AML-193 (cell line): ENCODE measurements at regions not wholly inside any gene's neighbourhood (a gene's known extent, or its start where the extent isn't known, plus 50 kb on each side); places are given as distances from the start of the nearest gene placed in this dataset.
A peak's percentile ranks its signal among the peaks of the same experiment; 100 is the strongest.

ENCODE experiments used
- DNase-seq, 2 experiments: peaks; one replicate each; lab custom pipeline; 2025; lab: John Stamatoyannopoulos, UW

GRCh38 chr15:99921101-99921500 is 187.9 kb upstream of the LYSMD4 start:
- no peak for DNase-seq

DNA sequence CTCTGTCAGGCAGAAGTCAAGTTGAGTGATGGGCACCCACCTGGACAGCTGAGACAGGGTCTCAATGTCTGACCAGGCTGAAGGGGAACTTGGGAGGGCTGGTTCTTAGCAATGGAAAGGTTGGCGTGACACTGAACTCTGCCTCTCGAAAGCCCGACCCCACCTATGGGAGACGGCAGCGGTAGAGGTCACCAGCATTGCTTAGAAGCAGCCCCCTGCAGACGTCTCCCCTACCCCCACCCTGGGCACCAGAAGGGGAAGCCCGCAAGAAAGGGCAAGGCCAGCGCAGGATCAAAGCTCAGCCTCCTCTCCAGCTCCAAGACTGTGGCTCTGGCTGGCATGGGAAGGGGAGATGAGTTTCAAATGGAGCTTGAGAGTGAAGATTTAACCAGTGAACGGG is 184.8 kb upstream of the LYSMD4 start:
- no peak for DNase-seq

DNA sequence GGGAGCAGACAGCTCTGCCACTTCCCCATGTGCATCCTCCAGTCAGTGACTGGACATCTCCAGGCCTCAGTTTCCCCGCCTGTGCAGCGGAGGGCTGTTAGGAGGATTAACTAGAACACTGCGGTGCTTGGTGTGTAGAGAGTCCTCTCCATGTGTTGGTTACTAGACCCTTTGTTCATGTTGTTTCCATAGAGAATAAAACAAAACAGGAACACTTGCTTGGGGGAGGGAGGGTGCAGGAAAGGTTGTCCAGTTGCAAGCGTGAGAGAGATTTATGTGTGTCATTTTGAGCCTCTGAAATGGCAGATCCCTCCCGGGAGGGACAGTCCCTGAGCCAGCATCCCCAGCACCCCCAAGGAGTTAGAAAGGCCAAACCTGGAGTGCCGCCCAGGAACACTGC is 184.0 kb upstream of the LYSMD4 start:
- no peak for DNase-seq

DNA sequence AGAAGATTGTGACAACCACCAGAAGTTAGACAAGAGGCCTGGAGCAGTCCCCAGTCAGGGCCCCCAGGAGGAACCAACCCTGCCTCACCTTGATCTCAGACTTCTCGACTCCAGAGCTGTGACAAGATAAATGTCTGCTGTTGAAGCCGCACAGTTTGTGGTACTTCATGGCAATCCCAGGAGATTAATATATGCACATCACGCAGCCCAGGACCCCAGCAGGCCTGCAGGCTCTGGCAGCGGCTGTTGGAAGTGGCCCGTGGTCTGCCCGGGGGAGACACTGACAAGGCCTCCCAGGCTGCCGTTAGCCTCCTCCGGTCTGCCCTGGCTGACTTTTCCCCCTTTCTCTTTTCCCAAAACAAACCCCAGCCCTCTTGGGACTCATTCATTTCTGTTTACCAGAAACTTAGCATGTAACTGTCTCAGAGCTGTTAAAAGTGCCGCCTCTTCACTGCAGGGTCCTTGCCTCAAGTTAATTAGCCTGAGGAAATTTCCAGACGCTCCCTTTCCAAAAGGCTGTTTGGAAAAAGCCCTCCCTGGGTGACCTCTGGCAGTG is 183.5 kb upstream of the LYSMD4 start:
- DNase-seq, result no peak

DNA sequence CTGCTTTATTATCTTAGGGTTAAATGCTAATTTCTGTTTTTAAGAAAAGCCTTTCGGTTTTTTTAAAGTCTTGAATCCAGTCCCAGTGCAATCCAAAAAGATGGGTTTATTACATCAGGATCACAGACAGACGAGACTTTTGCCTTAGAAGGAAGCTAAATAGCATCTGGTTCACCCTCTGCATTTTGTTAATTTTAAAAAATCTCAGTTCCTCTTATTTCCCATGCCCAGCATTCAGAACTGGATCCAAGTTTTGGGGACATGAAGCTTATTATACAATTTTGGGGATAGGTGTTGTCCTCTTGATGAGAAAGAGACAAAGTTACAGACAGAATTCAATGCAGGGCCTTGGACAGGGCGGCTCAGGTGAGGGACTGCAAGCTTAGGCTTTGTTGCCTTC is 181.5 kb upstream of the LYSMD4 start:
- DNase-seq, result no peak

DNA sequence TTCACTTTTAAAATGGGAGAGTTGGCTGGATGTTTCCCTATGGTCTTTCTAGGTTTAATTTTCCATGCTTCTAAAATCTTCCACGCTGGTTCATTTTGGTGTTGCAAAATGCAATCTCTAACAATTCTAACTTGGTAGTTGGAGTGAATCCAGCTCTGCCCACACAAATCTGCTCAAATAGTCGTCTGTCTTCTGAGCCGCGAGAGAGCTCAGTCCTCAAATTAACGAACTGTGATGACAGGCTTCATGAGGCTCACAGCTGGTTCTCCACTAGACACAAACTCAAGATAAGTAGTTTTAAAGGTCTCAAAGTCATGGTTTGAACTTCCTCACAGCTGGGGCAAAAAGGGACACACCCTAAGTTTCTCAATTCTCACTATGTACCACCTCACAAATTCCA is 178.6 kb upstream of the LYSMD4 start:
- DNase-seq, result no peak

- peak; percentile 3 to 6 for DNase-seq
Observed at GRCh38 chr15:99909592-99910295, 176.5 kb upstream of the LYSMD4 start.

DNA sequence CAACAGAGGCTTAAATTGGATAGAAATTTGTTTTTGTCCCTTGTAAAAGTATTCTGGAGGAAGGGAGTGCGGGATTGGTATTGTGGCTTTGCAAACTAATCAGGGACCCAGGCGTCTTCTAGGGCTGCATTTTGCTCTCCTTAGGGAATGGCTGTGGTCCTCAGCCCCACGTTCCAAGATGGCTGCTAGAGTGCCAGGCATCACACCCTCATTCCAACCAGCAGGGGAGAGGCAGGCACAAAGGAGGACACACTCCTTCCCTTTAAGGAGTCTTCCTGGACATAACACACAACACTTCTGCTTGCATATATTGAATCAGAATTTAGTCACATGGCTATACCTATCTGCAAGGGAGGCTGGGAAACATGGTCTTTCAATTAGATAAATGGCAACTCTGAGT is 174.5 kb upstream of the LYSMD4 start:
- no peak for DNase-seq

DNA sequence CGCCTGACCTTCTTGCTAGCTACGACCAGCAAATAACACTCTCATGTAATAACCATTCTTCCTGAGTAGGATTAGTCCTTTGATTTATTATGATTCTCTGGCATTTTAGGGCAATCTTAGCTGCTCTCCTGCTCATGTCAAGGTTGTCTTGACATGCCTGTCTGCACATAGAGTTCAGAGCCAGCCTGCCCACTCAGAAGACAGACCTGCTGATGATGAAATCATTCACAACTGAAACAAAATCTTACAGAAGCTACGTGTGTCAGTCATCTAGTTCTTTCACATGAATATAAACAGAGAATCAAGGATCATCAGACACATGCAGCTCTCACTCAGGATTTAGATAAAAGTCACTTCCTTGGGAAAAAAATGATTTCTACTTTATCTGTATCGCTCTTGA is 173.6 kb upstream of the LYSMD4 start:
- DNase-seq, result no peak

DNA sequence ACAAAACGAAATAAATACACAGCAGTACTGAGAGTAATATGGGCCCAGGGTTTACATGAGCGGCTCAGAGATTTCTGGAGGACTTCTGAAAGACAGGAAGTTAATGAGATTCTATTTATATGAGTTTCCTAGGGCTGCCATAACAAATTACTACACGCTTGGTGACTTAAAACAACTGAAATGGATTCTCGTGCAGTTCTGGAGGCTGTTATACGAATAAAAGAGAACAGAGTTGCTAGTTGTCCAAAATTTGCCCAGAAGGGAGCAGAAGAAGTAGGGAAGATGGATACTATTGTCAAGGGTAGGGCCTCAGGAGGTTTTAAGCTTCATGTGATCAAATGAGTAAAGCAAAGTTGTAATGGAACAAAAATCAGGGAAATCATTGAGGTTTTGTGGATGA is 173.1 kb upstream of the LYSMD4 start:
- no peak for DNase-seq

GRCh38 chr15:99902248-99902928 is 169.2 kb upstream of the LYSMD4 start:
- DNase-seq, result no peak

- no peak for DNase-seq
Observed at GRCh38 chr15:99895956-99896311, 162.7 kb upstream of the LYSMD4 start.

DNA sequence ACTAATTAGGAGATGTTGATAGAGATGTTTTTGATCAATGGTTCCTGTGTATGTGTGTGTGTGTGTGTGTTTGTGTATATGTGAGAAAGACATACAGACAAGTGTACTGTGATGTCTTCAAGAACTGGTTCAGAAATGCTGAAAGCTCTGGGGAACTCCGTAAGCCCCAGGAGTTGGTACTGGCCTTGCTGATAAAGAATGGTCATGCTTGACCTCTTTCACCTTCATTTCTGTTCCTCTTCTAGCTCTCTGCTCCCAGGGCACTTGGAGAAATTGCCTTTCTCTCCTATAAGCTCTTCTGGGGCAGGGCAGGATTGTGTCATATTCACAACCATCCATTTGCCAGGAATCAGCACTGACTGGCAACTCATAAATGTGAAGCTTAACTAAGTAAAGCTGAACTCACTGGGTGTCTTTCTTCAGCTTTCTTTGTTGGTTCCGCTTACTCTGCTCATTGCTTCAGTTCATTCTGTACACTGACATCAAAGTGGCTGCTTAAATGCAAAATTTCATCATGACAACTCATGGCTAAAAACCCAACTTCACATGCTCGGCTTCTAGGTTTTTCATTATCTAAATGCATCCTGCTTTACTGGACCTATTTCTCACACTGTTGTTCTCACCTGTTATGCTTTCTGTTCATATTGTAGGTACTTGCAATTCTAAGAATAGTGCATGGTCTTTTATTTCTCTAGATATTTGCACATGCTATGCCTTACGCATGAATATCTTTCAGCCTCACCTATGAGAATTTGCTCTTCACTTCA is 162.1 kb upstream of the LYSMD4 start:
- no peak for DNase-seq

- no peak for DNase-seq
Observed at GRCh38 chr15:99878835-99879234, 145.6 kb upstream of the LYSMD4 start.

DNA sequence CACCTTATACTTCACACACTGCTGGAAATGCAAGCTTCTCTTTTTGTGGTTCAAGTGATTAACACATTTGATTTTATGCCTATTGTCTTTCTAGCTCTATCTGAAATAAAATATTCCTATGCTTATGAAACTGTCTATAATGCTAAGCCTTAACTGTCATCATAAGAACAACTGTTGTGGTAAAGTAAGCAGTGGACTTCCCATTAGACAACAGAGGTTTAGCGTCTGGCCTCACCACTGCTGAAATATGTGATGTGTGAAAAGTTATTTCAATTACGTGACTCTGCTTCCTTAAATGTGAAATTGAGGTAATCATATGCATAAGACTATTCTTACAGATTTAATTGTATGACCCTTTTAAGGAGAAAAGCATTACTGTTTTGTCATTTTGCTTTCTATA is 140.2 kb upstream of the LYSMD4 start:
- no peak for DNase-seq

- DNase-seq, result no peak
Observed at GRCh38 chr15:99863550-99864198, 130.4 kb upstream of the LYSMD4 start.

DNA sequence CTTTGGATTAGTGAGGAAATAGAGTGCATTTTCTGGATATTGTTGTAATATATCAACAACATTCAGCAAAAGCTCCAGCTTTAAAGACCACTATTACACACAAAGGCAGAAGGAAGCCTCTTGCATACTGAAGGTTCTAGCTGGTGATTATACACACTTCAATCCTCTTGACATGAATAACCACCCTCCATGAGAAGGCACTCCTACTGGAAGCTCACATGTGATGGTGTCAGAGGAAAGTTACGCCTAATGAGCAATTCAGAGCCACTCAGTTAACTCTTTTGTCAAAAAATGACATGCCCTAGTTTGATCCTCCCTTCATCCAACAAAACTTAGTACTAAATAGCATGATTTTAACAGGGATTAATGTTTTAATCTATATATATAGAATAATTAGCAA is 124.6 kb upstream of the LYSMD4 start:
- no peak for DNase-seq

- no peak for DNase-seq
Observed at GRCh38 chr15:99850517-99850916, 117.3 kb upstream of the LYSMD4 start.

- no peak for DNase-seq
Observed at GRCh38 chr15:99845009-99845408, 111.8 kb upstream of the LYSMD4 start.

DNA sequence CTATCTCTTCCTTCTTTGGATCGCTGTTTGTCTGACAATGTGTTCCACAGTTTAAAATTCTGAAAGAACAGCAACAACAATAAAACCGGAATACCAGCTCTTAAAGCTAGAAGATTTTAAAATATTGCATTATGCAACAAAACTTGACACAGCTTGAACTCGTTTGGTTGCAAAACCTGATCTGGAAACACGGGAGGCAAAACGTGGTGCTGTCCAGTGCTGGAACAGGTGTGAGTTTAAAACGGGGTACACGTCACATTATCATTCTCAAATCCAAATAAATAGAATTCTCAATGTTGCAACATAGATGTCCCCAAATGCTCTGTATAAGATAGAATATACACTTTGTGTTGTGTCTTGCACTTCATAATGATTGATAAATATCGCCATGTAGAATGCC is 110.9 kb upstream of the LYSMD4 start:
- no peak for DNase-seq

DNA sequence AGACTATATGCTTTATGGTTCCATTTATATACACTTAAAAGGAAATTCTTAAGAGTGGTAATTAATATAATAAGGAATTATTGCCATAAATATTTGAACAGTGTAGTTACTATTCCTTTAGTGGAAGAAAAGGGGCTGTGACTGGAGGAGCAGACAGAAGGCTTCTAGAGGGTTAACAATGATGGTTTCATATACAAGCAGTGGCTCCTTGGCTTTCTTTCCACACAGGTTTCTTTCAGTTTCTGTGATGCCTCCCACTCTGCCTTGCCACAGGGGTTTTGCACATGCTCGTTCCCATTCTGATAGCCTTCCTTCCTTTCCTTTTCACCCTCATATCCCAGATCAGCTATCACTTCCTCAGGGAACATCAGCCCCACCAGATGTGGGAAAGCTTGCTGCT is 108.8 kb upstream of the LYSMD4 start:
- DNase-seq, result no peak

- DNase-seq, result no peak
Observed at GRCh38 chr15:99826157-99826780, 93.0 kb upstream of the LYSMD4 start.
